ENCODE measurements at regions not wholly inside any gene's neighbourhood (a gene's known extent, or its start where the extent isn't known, plus 50 kb on each side); places are given as distances from the start of the nearest gene placed in this dataset.
"Not testable (repeated sequence)": the region's sequence is repeated elsewhere in the genome, so short reads cannot be mapped to it uniquely, and the experiment has no call there.

DNA sequence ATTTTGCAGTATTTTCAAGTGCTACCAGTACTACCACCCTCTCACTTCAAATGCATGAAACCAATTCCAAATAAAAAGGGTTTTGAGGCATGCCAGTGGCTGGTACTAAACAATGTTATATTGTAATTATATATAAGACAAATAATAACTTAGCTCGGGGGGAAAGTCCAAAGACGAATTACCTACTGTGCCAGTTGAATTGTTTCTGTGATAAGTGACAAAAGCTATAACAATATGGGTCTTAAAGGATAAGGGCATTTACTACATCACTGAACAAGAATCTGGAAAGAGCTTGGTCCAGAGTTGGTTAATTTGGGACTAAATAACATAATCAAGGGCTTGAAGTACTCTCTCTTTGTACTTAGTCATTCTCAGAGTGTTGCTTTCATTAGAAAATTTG lies 404.7 kb upstream of the CHAC2 start:
- no peak for DNase-seq (ENCODE audit: low spot score)

DNA sequence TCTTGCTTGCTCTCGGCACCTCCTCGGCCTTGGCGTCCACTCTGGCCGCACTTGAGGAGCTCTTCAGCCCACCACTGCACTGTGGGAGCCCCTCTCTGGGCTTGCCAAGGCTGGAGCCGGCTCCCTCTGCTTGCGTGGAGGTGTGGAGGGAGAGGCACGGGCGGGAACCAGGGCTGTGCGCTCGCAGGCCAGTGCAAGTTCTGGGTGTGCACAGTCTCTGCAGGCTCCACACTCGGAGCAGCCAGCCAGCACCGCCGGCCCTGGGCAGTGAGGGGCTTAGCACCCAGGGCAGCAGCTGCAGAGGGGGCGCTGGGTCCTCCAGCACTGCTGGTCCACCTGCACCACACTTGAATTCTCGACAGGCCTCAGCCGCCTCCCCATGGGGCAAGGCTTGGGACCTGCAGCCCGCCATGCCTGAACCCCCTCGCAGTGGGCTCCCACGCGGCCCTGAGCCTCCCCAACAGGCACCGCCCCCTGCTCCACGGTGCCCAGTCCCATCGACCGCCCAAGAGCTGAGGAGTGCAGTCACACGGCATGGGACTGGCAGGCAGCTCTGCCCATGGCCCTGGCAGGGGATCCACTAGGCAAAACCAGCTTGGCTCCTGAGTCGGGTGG lies 411.2 kb upstream of the CHAC2 start:
- no peak for DNase-seq (ENCODE audit: low spot score)

DNA sequence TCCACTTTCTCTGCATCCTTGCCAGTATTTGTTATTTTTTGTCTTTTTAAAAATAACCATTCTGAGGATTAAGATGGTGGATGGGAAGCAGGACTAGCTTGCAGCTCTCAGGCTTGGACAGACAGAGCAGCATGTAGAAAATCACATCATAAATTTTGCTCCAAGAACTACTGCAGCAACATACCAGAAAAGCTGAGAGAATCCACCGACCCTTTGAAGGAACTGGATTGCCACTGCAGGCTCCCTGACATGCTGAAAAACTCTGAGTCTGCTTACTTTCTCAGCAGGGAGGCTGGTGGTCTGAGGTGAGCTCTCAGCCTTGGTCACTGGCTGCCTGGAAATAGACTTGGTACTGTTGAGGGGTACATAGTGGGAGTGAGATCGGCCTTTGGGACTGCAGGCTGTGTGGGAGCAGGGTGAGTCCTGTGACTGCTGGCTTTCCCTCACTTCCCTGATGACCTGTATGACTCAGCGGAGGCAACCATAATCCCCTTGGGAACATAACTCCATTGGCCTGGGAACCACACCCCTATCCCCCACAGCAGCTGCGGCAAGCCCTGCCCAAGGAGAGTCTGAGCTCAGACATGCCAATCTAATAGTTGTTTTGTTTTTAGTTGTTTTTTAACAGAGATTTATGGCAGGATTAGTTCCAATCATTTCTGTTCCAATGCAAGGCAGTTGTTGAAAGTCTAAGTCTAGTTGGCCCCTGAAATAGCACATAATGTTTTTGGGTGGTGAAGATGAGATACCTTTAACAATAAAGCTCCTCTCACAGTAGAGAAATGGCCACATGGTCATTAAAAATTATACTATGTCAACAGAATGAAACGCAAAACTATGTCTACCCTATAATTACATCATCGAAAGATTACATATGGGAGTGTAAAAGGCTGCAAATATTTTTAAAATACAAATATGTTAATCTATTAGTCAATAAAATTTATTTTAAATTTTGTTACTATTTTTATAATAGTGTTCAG lies 414.2 kb upstream of the CHAC2 start:
- no peak for DNase-seq (ENCODE audit: low spot score)

DNA sequence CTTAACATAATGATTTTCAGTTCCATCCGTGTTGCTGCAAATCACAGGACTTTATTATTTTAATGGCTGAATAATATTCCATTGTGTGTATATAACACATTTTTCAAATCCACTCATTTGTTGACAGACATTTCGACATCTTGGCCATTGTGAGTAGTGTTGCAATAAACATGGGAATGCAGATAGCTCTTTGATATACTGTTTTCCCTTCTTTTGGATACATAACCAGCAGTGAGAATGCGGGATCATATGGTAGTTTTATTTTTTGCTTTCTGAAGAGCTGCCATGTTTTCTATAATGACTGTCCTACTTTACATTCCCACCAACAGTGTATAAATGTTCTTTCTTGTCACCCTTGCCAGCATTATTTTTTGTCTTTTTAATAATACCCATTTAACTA lies 420.3 kb upstream of the CHAC2 start:
- no peak for DNase-seq (ENCODE audit: low spot score)

DNA sequence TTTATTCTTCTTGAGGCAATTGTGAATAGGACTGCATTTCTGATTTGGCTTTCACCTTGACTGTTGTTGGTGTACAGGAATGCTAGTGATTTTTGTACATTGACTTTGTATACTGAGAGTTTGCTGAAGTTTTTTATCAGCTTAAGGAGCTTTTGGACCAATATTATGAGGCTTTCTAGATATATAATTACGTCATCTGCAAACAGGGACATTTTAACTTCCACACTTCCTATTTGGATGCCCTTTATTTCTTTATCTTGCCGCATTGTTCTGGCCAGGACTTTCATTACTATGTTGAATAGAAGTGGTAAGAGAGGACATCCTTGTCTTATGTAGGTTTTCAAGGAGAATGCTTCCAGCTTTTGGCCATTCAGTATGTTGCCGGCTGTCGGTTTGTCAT lies 425.4 kb upstream of the CHAC2 start:
- no peak for DNase-seq (ENCODE audit: low spot score)

DNA sequence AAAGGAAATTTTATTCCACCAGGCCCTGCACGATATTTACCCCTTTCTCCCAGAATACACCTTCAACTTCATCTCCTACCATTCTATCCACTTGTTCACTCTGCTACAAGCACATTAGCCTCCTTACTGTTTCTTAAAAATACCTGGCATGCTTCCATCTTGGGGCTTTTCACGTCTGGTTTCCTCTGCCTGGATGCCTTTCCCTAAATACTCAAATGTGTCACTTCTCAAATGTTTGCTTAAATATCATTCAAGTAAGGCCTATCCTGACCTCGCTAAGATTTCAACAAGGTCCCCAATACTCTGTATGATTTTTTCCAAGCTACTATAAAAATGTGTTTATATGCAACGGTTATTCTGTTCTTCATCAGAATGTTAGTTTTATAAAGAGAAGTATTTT lies 433.0 kb upstream of the CHAC2 start:
- no peak for DNase-seq (ENCODE audit: low spot score)

DNA sequence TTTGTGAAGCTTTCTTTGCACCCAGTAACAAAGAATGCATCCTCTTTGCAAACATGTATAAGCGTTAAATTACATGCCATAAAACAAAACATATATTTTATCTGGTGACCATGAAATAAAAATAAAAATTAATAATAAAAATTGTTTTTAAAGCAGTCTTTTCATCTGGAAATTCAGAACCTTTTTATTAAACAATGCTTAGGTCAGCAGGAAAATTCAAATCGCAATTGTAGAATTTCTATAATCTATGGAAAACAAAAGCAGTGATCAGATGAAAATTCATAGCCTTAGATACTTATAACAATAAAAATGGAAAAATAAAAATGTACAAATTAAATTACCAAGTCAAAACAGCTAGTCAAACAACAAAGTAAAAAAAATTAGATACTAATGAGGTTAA lies 435.9 kb upstream of the CHAC2 start:
- DNase-seq (ENCODE audit: low spot score), result no peak

DNA sequence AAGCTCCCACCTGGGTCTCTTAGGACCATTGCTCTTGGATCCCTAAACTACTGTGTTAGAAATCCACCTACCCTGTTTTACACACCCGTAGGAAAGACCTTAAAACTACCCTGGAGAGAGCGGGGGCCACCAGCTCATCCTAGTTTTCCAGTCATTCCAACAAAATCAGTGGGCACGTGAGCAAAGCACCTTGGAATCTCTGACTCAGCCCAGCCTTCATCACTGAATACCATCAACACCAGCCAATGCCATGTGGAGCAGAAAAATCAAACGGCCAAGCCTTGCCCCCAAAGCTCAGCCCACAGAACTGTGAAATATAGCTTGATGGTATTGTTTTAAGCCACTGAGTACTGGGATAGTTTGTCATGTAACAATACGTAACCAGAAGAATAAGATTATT lies 449.7 kb upstream of the CHAC2 start:
- DNase-seq (ENCODE audit: low spot score), result no peak

DNA sequence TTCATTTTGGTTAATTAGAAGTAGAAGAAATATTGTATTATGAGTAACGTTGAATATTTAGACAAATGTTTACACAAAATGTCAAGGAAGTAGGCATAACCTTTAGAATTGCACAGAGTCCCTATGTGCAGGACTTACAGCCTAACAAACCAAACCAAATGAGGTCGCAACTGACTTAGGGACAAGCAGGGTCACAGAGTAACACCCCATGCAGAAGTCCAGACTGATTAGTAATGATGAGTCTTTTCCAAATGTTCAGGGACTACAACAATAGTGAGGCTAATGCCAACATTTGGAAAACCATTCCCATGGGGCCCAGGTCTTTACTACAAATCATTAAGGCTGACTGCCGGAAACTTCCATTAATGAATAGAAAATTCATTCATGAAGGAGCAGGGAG lies 452.5 kb upstream of the CHAC2 start:
- DNase-seq (ENCODE audit: low spot score), result no peak

DNA sequence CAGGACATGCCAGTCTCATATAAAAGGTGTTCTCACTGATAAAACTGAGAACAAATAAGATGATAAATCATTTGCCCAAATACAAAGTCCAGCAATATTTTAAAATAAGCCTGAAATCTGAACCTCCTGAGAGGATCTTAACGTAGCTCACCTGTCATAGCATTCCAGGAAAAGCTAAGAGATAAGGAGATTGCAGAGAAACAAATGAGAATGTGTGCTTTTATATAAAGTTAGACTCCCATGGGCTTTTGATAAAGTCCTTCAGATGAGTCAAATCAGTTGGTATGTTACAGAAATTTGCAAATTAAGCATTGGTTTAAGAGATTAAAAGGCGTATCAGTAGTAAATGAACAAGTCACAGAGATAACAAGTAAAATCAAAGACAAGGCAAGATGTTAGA lies 452.9 kb upstream of the CHAC2 start:
- no peak for DNase-seq (ENCODE audit: low spot score)

DNA sequence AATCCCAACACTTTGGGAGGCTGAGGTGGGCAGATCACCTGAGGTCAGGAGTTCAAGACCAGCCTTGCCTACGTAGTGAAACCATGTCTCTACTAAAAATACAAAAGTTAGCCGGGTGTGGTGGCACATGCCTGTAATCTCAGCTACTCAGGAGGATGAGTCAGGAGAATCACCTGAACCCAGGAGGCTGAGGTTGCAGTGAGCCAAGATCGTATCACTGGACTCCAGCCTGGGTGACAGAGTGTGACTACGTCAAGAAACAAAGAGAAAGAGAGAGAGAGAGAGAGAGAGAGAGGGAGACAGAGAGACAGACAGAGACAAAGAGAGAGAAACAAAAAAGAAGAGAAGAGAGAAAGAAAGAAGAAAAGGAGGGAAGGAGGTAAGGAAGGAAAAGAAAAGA lies 454.0 kb upstream of the CHAC2 start:
- DNase-seq (ENCODE audit: low spot score), result not testable (repeated sequence)

DNA sequence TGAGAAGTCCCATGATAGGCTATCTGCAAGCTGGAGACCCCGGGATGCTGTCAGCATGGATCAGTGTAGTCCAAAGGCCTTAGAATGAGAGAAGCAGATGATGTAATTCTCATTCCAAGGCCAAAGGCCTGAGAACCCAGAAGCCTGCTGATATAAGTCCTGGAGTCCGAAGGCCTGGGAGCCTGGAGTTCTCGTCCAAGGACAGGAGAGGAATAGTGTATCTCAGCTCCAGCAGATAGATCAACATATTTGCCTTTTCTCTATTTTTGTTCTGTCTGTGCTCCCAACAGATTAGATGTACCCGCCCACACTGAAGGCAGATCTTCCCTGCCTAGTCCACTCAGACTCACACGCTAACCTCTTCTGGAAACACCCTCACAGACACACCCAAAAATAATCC lies 454.9 kb upstream of the CHAC2 start:
- no peak for DNase-seq (ENCODE audit: low spot score)

DNA sequence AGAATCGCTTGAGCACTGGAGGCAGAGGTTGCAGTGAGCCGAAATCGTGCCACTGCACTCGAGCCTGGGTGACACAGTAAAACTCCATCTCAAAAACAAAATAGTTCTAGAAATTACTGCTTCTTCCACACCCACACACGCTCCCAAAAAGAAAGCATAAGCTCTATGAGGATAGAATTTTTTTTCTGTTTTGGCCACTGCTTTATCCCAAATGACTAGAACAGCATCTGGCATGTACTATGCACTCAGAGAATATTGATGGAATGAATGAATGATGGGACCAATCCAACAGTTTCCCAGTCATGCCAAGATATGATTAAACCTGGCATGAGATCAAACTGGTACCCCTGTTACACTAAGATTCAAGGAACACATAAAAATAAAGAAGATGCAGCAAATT lies 455.4 kb upstream of the CHAC2 start:
- no peak for DNase-seq (ENCODE audit: low spot score)

DNA sequence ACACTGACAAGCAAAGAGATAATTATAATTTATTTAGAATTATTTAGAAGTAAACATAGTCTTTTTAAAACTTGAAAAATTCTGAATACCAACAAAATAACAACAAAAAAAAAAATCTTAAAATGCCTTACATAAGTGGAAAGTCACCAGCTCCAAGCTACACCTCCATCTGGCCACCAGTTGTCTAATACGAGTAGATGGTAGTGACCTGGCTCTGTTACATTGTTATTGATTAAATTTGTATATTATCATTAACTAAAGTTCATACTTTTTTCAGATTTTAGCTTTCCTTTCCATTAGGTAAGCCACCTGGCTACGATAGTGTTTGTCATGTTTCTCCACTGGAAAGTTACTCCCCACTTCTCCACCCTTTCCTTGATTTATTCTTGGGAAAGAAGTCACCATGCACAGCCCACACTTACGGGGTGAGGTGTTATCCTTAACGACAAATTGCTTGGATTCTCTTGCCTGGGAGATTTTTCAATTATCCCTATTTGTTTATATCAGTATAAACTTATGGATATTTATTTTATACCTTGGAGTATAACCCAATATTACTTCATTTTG lies 464.5 kb upstream of the CHAC2 start:
- no peak for DNase-seq (ENCODE audit: low spot score)

DNA sequence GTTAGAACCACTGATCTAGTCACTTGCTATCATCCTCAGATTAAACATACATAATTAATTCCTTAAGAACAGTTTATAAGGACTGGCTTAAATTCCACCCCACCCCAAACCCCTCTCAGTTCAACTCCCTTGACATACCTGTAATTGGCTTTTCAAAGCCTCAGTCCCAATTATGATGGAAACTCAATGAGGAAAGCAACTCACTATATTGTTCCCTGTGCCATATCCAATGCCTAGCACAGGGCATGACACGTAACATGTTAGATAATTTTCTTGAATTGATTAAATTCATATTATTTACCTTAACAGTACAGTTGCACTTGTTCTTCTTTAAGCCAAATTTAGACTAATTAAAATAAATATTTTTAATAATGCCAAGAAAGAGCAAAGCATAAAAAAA lies 465.1 kb upstream of the CHAC2 start:
- no peak for DNase-seq (ENCODE audit: low spot score)

DNA sequence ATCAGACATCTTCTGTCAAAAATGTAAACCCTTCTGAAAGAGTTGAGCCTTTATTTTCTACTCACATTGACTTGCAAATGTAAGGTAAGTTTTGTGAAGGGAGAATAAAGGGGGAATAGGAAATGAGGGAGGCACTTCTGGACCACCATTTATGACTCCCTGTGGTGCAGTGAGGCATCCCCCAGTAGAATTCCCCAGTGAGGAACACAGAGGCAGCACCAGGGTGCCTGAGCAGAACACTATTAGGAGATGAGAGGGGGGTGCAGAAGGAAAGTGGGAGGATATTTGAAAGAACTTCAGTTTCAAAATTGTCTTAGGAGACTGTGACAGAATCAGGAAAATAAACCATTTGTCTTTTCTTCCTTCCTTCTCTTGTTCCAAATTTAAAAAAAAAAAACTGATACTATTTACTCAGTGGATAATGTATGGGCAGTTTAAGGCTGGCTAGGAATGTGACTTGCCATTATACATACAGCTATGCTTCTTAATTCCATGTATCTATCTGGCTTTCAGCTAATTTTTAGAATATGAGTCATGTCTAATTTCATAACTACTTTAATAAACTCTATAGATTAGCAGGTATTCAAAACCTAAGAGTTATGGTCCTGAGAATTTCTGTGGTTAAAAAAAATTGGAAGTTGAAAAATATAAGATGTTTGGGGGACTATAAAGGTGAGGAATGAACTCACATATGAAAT lies 478.1 kb upstream of the CHAC2 start:
- no peak for DNase-seq (ENCODE audit: low spot score)

DNA sequence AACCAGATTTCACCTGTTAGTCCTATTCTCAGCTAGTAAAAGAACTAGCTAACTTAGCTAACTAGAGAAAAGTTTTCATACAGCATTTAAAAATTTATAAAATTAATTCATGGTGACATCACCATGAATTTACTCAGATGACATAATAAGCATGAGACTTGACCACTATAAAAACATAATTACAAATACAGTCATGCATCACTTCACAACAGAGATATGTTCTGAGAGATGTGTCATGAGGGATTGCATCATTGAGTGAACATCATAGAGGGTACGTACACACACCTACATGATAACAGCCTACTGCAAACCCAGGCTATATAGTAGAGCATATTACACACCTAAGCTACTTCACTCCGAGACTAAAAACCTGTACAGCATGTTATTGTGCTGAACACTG lies 481.3 kb upstream of the CHAC2 start:
- no peak for DNase-seq (ENCODE audit: low spot score)

DNA sequence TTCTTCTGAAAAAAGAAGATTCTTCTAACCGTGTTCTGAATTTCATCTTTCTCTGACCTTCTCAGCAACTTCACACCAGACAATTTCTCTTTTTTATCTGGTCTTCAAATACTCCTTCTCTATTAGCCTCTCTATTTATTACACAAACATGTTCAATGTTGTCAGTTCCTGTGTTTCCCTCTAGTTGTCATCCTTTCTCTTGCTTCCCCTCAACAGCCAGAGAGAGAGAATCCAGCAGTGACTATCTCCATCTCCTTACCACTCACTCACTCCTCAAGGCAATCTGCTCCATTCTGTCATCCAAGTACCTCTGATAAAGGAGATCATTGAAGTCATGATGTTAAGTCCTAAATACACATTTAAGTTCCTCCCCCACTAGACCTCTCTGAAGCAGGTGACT lies 491.9 kb upstream of the CHAC2 start:
- DNase-seq (ENCODE audit: low spot score), result no peak

DNA sequence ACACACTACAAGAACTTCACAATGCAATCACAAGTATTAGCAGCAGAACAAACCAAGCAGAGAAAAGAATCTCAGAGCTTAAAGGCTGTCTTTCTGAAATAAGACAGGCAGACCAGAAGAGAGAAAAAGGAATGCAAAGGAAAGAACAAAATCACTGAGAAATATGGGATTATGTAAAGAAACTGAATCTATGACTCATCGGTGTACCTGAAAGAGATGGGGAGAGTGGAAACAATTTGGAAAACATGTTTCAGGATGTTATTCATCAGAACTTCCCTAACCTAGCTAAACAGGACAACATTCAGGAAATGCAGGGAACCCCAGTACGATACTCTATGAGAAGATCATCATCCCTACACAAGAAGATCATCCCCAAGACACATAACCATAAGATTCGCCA lies 499.0 kb upstream of the CHAC2 start:
- DNase-seq (ENCODE audit: low spot score), result no peak

DNA sequence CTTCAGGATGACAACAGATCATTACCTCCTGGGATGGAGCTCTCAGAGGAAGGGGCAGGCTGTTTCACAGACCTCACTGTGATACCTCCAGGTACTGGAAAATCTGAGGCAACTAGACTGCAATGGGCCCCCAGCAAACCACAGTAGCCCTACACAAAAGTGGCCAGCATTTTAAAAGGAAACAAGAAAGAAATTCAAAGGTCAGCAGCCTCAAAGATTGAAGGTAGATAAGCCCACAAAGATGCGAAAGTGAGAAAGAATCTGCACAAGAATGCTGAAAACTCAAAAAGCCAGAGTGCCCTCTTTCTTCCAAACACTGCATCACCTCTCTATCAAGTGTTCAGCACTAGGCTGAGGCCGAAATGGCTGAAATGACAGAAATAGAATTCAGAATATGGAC lies 499.5 kb upstream of the CHAC2 start:
- DNase-seq (ENCODE audit: low spot score), result no peak

DNA sequence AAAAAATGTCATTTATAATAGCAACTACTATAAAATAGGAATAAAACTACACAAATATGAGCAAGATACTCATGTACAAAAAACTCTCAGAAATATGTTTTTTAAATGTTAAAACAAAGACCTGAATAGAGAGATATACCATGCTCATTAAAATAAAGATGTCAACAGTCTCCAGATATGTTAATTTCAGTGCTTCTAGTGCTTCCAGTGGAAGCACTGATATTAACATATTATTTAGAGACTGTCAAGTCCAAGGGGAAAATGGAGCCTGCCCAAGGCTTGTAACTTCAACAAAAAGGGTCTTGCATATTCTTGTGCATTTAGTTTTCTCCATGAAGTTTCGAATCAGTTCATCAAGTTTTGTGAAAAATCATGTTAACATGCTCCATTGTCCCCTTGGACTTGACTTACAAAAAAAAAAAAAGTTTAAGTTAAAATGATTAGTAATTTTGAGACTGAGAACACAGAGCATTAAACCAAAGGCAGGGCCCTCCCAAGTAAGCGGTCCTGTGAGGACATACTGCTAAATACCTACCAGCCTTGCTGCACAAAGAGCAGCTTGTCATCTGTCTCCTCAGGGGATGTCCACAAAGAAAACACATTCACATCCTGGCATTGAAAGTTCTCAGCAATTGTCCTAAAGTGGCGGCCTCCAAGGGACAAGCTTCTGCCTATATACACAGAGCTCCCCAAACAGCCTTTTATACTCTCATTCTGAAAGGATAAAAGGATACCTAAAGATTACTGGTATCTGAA lies 501.9 kb upstream of the CHAC2 start:
- DNase-seq (ENCODE audit: low spot score), result no peak

DNA sequence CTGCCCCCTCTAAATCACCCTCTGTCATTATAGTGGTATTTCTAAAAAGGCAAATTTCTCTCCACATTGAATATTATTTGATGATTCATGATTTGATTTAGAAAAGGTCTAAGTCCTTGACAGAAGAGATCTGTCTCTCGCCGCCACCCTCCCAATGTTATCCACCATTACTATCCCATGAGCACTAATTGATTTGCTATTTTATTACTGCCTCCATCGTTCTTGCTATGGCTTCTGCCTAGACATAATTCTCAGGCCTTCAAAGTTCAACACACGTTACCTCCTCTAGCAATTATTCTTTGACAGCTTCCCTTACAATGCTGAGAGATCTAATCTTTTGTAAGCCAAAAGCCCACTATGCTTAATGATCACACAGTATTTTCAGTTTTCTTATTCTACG lies 507.0 kb upstream of the CHAC2 start:
- DNase-seq (ENCODE audit: low spot score), result no peak
